ENCODE measurements at regions not wholly inside any gene's neighbourhood (a gene's known extent, or its start where the extent isn't known, plus 50 kb on each side); places are given as distances from the start of the nearest gene placed in this dataset.

GRCh38 chr3:160154033-160154432, 71.2 kb upstream of the C3orf80 start:
- DNase-seq: no peak
- H2AFZ ChIP-seq (ENCODE audit: low read depth, low read length): no peak overlapping the region

DNA sequence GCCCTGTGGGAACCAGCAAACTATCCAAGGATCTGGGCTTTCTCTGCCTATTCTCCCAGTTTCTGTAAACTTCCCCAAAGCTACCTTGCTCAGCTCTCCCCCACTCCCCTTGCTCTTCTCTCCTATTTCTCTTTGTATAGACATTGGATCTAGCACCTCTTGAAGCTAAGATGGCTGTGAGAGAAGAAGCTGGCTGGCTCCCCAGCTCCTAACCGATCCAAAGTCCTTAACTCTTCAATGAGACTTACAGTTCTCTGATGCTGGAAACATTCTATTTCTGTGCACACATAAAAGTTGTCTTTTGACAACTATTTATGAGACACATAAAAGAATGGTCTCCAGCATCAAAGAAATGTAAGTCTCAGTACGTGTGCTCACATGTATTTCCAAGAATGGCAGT, 70.6 kb upstream of the C3orf80 start:
- H3K4me2 ChIP-seq (ENCODE audit: insufficient read depth, low read length): no peak overlapping the region
- no peaks in the 10 kb centered on the region for H3K36me3 ChIP-seq (ENCODE audit: insufficient read depth, low read length)
- ATAC-seq (ENCODE audit: insufficient read depth, low read depth): no peak
- no peaks in the 10 kb centered on the region for H4K20me1 ChIP-seq (ENCODE audit: insufficient read depth, low read length)
- H3K4me1 ChIP-seq (ENCODE audit: insufficient read depth, low read length): no peaks in the 10 kb centered on the region
- H3K79me2 ChIP-seq (ENCODE audit: insufficient read depth, low read length): no peaks in the 10 kb centered on the region
- TF ChIP-seq, protein P1, sequence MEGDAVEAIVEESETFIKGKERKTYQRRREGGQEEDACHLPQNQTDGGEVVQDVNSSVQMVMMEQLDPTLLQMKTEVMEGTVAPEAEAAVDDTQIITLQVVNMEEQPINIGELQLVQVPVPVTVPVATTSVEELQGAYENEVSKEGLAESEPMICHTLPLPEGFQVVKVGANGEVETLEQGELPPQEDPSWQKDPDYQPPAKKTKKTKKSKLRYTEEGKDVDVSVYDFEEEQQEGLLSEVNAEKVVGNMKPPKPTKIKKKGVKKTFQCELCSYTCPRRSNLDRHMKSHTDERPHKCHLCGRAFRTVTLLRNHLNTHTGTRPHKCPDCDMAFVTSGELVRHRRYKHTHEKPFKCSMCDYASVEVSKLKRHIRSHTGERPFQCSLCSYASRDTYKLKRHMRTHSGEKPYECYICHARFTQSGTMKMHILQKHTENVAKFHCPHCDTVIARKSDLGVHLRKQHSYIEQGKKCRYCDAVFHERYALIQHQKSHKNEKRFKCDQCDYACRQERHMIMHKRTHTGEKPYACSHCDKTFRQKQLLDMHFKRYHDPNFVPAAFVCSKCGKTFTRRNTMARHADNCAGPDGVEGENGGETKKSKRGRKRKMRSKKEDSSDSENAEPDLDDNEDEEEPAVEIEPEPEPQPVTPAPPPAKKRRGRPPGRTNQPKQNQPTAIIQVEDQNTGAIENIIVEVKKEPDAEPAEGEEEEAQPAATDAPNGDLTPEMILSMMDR (IDR thresholded peaks at IDR 0.05; ENCODE audit: borderline replicate concordance, extremely low read depth, low read length, poor library complexity, severe bottlenecking): no peak
- no peak for TF ChIP-seq EZH2 (IDR thresholded peaks at IDR 0.05; ENCODE audit: borderline replicate concordance, low read depth, low read length, severe bottlenecking)
- no peak for DNase-seq
- H3K4me3 ChIP-seq (ENCODE audit: low read depth in 1 of 2, low read length in 2 of 2): no peak overlapping the region
- H3K27ac ChIP-seq (ENCODE audit: low read length): no peak overlapping the region
- no peaks in the 10 kb centered on the region for H3K9me3 ChIP-seq (ENCODE audit: insufficient read depth, low read length, severe bottlenecking)
- H2AFZ ChIP-seq (ENCODE audit: low read depth, low read length): no peak overlapping the region
- no peak overlapping the region for H3K9ac ChIP-seq (ENCODE audit: low read depth, low read length)
- H3K27me3 ChIP-seq (ENCODE audit: insufficient read depth, low read length, poor library complexity): peaks cover 11% of the 10 kb centered on the region

More at GRCh38 chr3:160154033-160154432, 71.2 kb upstream of the C3orf80 start:
- H3K9me3 ChIP-seq (ENCODE audit: insufficient read depth, low read length, severe bottlenecking): no peaks in the 10 kb centered on the region
- H3K9ac ChIP-seq (ENCODE audit: low read depth, low read length): no peak overlapping the region
- H3K4me1 ChIP-seq (ENCODE audit: insufficient read depth, low read length): no peaks in the 10 kb centered on the region
- peaks cover 8% of the 10 kb centered on the region for H3K27me3 ChIP-seq (ENCODE audit: insufficient read depth, low read length, poor library complexity)
- no peaks in the 10 kb centered on the region for H3K79me2 ChIP-seq (ENCODE audit: insufficient read depth, low read length)
- H3K4me2 ChIP-seq (ENCODE audit: insufficient read depth, low read length): no peak overlapping the region
- no peaks in the 10 kb centered on the region for H3K36me3 ChIP-seq (ENCODE audit: insufficient read depth, low read length)
- ATAC-seq (ENCODE audit: insufficient read depth, low read depth): no peak
- no peak overlapping the region for H3K4me3 ChIP-seq (ENCODE audit: low read depth in 1 of 2, low read length in 2 of 2)
- no peaks in the 10 kb centered on the region for H4K20me1 ChIP-seq (ENCODE audit: insufficient read depth, low read length)
- H3K27ac ChIP-seq (ENCODE audit: low read length): no peak overlapping the region
- TF ChIP-seq, protein P1 (IDR thresholded peaks at IDR 0.05; ENCODE audit: borderline replicate concordance, extremely low read depth, low read length, poor library complexity, severe bottlenecking): no peak
- no peak for TF ChIP-seq EZH2 (IDR thresholded peaks at IDR 0.05; ENCODE audit: borderline replicate concordance, low read depth, low read length, severe bottlenecking)

- Histone ChIP-seq H3K4me2 (ENCODE audit: insufficient read depth, low read length) (no peak overlapping the region), H3K27me3 (ENCODE audit: insufficient read depth, low read length, poor library complexity) (peaks cover 24% of the 10 kb centered on the region)
Measured at GRCh38 chr3:160157321-160157720, 67.9 kb upstream of the C3orf80 start.

More at GRCh38 chr3:160157321-160157720, 67.9 kb upstream of the C3orf80 start:
- H4K20me1 ChIP-seq (ENCODE audit: insufficient read depth, low read length): 0 out of 2 replicates have a peak, but pooled peaks cover 3% of the 10 kb centered on the region
- H3K9me3 ChIP-seq (ENCODE audit: insufficient read depth, low read length, severe bottlenecking): no peaks in the 10 kb centered on the region
- DNase-seq: no peak
- ATAC-seq (ENCODE audit: insufficient read depth, low read depth): no peak
- H2AFZ ChIP-seq (ENCODE audit: low read depth, low read length): no peak overlapping the region
- TF ChIP-seq EZH2 (IDR thresholded peaks at IDR 0.05; ENCODE audit: borderline replicate concordance, low read depth, low read length, severe bottlenecking): no peak
- TF ChIP-seq, protein P1 (IDR thresholded peaks at IDR 0.05; ENCODE audit: borderline replicate concordance, extremely low read depth, low read length, poor library complexity, severe bottlenecking): no peak
- H3K4me3 ChIP-seq (ENCODE audit: low read depth in 1 of 2, low read length in 2 of 2): no peak overlapping the region
- H3K27ac ChIP-seq (ENCODE audit: low read length): no peak overlapping the region
- no peak overlapping the region for H3K9ac ChIP-seq (ENCODE audit: low read depth, low read length)
- H3K4me1 ChIP-seq (ENCODE audit: insufficient read depth, low read length): no peaks in the 10 kb centered on the region
- no peaks in the 10 kb centered on the region for H3K79me2 ChIP-seq (ENCODE audit: insufficient read depth, low read length)
- H3K36me3 ChIP-seq (ENCODE audit: insufficient read depth, low read length): no peaks in the 10 kb centered on the region
